ENCODE measurements at regions not wholly inside any gene's neighbourhood (a gene's known extent, or its start where the extent isn't known, plus 50 kb on each side); places are given as distances from the start of the nearest gene placed in this dataset.

DNA sequence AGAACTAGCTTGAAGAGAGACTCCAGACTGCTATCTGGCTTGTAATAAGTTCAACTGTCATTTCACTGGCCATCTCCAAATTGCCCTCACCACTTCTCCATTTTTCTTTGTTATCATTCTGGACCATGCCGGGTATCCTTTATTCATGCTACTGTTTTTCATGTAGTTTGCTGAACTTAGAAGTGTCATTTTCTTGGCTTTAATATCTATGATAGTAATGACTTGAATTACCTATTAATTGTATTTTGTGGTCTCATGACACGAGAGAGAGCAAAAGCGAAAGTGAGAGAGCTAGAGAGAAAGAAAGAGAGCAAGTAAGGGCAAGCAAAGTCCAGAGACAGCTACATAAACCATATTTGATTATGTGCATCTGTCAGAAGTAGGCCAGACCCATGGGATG is 184.9 kb upstream of the ATP1B1 start:
- no peak for DNase-seq

DNA sequence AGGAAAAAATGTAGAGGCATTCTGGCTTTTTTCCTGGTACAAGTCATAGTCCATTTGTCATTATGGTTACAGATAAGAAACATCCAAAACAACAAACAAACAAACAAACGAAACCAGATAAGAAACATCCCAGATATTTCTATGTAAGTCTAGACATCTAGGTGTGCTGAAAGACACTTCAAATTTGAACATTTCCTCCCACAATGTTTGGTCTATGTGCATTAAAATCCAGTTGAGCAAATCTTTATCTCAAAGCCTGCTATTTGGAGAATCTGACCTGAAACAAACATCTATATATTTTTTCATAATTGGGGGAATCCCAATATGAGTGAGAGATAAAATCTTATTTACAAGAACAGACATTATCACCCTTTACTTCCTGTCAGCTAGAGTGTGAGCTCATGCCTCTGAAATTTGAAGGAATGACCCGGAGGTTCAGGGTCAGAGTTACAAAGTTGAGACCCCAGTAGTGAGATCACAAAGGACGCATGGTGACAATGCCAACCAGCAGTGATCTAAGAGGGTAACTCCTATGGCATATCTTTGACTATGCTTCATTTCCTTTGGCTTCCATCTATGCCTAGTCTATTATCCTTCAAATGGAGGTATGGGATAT is 182.9 kb upstream of the ATP1B1 start:
- DNase-seq, result no peak

DNA sequence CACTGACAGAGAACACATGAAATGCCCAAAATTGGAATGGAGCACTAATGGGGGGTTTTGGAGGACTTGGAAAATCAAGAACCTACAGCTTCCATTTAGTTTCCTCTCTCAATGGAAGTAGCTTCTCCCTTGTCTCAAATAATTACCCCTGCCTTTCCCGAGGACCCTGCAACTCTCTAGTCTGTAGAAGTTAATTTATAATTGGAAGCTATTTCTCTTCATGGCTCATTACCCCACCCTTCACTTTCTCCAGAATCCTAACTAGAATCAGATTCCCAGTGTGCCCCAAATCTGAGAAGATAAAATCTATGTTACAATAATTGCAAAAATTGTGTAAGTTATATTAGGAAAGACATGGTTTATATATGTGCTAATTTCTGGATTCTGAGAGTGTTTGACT is 181.5 kb upstream of the ATP1B1 start:
- DNase-seq, result no peak

DNA sequence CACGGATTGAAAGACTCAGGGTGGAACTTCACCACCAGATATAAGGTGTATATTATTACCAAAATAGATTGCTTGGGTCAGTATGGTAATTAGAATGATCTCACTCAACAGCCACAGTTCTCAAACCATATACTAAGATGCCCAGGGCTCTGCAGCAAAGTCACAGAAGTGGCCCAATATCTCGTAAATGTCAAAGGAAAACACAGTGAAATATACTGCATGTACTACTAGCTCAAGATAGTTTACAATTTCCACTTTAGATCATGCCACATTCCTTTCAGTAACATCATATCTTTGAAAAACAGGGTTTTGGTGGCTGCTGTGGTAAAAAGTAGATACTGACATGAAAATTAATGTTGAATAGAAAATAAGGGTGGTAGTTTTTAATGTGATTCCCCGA is 180.3 kb upstream of the ATP1B1 start:
- DNase-seq, result no peak

DNA sequence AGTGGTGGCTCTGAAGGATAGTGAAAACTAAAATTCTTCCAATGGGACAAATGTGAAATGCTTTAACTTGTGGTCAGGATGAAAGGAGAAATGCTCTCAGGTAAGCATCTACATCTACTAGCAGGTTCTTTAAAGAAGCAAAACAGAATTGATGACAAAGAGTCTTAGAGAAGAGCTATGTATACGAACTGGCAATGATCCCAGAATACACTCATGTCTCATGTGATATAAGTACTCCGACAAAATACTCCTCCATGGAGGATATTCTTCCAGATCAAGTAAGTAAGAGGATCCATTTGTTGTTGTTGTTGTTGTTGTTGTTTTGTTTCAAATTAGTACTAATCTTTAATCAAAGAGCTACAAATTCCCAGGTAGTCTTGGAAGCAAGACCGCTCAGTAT is 174.0 kb upstream of the ATP1B1 start:
- no peak for DNase-seq

- no peak for DNase-seq
Measured at GRCh38 chr1:168933141-168933805, 173.2 kb upstream of the ATP1B1 start.

DNA sequence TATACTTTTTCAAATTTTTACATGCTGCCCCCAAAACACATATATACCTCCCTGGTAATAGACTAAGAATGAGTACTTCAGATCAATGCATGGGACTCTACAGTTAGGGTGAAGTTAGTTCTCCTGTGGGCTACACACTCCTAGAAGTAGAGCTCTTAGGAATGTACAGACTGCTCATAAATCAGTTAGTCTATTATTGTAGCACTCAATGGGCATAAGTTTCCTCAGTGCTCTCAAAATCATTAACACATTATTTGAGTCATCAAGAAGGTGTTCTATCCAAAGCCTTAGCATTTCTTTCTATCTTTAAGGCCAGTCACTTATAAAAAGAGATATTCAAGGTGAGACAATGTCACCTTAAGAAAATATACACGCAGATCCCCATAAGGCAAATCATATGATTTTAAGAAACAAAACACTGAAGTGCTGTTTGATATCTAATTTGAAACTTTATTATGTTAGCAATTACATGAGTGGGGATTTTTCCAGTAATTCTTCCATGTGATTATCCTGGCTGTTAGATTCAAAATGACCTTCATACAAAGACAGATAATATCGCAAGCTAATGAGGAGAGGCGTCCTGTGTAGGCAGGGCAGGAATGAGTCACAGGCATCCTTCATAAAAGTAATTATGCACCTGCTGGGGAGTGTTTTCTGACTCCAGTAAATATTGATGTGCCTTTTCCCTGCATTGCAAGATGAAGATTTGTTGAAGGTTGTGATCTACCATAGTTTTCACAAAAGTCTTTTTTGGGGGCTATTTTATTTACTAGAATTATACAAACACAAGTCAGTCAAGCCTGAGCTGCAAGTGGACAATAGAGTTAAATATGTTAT is 167.2 kb upstream of the ATP1B1 start:
- DNase-seq, result no peak

DNA sequence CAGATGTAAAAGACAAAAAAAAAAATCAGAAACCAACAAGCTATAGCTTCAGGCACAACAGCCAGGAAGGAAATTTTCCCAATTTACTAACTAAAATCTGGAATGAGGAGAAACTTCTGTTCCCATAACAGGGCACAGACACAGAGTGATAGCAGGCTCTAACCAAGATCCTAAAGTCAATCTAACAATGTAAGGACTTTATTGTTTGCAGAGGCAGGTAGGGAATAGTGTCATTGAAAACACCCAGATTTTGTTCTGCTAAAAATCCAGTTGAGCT is 166.6 kb upstream of the ATP1B1 start:
- no peak for DNase-seq

- no peak for DNase-seq
Measured at GRCh38 chr1:168941640-168942039, 164.8 kb upstream of the ATP1B1 start.

DNA sequence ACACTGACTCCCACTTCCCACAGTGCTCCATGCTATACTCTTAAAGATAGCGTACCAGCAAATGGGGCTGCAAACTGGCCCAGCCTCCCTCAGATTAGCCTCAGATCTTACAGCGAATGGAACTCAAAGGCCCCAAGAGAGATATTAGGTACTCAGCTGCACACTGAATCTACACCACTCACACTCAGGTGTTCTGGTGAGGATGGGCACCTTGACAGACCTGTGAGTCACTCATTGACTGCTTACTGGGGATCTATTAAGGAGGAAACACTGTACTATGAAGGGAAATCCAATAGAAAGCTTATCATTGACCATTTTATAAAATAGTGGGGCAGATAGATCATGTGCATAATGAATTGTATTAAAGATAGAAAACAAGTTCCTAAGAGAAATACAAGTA is 164.3 kb upstream of the ATP1B1 start:
- no peak for DNase-seq

GRCh38 chr1:168945870-168946269 is 160.6 kb upstream of the ATP1B1 start:
- DNase-seq, result peak; percentile 48

- no peak for DNase-seq
Measured at GRCh38 chr1:168947041-168947440, 159.4 kb upstream of the ATP1B1 start.

DNA sequence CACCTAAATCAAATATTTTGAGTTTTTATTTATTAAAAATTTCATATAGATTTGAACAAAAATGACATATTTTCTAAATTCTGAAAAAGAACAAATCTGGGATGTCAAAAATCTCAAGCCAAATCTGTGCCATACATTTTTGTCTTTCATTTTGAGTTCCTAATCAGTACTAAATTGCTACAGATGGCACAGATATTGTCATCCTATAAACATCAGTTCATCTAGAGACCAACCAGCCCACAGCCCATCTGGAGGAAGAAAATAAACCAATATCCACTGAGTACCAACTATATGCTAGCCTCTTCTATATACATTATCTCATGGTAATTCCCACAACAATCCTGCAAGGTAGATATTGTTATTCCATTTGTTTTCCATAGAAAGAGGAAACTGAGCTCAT is 156.8 kb upstream of the ATP1B1 start:
- no peak for DNase-seq

- no peak for DNase-seq
Measured at GRCh38 chr1:168957818-168958217, 148.7 kb upstream of the ATP1B1 start.

GRCh38 chr1:168958562-168959289 is 147.8 kb upstream of the ATP1B1 start:
- no peak for DNase-seq

GRCh38 chr1:168959382-168959781 is 147.1 kb upstream of the ATP1B1 start:
- no peak for DNase-seq

DNA sequence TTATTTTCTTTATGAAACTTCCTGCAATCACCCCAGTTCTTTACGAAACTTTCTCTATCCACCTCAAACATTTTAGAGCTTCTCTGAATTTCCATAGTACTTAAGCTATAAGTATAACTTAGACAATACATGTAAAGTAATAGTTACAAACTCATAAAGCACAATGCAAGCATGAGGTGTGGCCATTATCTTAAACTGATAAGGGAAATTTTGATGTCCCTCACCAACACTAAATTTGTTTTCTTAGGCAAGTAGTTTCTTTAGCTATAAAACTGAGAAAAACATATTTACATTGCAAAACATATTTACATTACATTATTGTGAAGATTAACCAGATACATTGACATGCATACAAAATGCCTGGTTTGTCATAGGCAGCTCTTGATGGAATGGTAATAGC is 146.4 kb upstream of the ATP1B1 start:
- DNase-seq, result no peak

DNA sequence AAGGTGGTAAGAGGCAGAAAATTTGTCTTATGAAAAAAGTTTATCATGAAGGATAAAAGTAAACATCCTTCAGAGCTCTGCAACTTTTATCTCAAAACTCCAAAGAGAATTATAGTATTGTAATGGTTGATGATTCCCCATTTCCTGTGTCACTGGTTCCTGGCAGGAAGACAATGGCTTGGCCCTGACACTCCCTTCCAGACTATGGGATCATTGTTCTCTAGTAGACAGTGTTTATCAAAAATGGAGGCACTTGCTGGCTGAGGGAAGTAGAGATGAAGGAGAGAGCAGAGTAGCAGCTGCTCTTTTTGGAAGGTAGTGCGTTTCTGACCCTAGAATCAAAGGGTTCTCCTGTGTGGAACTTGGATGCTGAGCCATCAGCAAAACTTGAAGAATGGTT is 145.9 kb upstream of the ATP1B1 start:
- DNase-seq, result peak; percentile 76

DNA sequence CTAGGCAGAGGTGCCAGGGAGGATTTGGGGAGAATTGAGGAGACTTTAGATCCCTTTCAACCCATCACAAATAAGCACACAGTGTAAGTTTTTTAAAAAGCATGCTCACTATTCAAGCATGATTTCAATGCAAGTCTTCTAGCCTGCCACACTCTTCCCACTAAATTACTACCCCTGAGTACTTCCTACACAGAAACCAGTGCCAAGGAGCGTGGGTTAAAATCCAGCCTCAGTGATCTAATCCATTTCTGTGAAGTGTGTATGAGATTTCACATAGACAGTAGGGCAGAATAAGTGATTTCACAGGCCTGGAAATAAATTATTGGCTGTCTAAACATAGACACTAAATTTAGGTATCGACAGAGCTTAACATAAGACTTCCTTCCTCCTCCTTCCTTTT is 142.9 kb upstream of the ATP1B1 start:
- DNase-seq, result no peak

DNA sequence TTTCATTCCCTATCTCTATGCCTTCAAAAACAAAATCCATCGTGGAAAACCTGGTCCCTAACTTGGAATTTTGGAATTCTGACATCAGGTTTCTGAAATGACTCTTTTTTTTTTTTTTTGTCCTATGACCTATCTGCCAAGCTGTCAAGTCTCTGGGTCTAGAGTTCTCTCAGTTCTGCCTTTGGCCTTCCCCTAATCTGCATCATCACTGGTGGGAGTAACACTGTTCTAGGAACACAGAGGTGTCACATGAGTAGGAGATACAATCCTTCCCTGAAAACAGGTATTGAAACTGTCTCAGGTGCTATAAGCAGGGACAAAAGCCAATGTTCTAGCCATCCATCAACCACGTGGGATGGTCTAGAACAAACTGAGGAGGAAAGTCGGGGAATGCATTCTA is 142.0 kb upstream of the ATP1B1 start:
- DNase-seq, result no peak

- DNase-seq, result no peak
Measured at GRCh38 chr1:168966217-168966616, 140.3 kb upstream of the ATP1B1 start.

DNA sequence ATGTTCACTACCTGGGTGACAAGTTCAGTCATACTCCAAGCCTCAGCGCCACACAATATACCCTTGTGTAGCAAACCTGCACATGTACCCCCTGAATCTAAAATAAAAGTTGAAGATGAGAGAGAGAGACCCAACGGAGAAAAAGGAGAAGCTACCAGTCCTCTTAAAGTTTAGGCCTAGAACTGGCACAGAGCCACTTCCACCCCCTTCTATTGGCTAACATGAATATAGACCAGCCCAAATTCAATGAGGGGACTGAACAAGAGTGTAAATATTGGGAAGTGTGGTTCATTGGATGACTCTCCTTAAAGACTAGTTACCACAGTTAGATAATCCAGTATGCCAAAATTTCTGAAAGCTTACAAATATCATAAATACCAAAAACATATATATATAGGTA is 139.9 kb upstream of the ATP1B1 start:
- DNase-seq, result no peak

DNA sequence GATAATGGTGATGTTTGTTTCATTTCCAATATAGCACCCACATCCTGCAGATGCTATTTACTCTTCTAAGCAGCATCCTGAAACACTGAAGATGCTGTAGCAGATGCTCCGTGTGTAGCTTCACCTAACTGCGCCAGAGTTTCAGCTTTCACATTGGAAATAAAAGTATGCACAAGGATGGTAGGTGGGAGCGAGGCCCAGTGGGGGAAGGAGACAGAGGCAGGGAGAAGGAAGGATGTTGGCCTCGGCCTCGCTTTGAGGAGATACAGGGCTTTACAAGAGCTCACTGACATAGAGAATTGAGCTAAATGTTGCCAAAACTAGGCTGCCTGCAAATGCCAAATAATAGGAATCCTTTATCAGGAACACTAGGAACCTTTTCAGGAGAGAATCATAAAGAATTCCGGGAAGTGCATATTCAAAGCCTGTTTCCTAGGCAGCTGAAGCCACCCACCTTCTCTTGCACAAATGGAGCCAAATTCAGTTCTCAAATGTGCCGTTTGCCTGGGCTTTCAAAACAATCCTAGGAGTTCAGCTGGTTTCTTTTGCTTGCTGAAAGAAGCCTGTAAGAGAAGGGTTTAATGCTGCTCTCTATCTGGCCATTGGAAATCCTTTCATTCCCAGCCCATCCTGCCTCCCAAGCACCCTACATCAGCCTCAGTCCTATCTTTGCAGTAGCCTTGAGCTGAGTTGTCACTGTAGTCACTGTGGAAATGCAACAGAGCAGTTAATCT is 135.4 kb upstream of the ATP1B1 start:
- peak; percentile 22 for DNase-seq
